ENCODE measurements at regions not wholly inside any gene's neighbourhood (a gene's known extent, or its start where the extent isn't known, plus 50 kb on each side); places are given as distances from the start of the nearest gene placed in this dataset.

GRCh38 chr7:46218461-46219200 is 297.6 kb upstream of the IGFBP3 start:
- no peak for TF ChIP-seq CTCF (IDR thresholded peaks at IDR 0.05)
- no peak for TF ChIP-seq POLR2A (IDR thresholded peaks at IDR 0.05)

All from adrenal gland (tissue), 5 donors.